HG03175 (cell line): ENCODE measurements at regions not wholly inside any gene's neighbourhood (a gene's known extent, or its start where the extent isn't known, plus 50 kb on each side); places are given as distances from the start of the nearest gene placed in this dataset.

Source experiments
- ATAC-seq: cut with Tn5 transposase; IDR thresholded peaks from one replicate; pipeline ENCODE4 v1.9.1; 2021; ENCODE audit warnings: mild to moderate bottlenecking, moderate library complexity; ENCODE audit not compliant: unreplicated experiment

- ATAC-seq: no peak
Measured at GRCh38 chr5:155290937-155291336, 277.4 kb downstream of the KIF4B start.

- no peak for ATAC-seq
Measured at GRCh38 chr5:155293605-155294178, 280.1 kb downstream of the KIF4B start.

GRCh38 chr5:155295111-155295510, 281.6 kb downstream of the KIF4B start:
- ATAC-seq: no peak

GRCh38 chr5:155299386-155300005, 285.9 kb downstream of the KIF4B start:
- ATAC-seq: no peak

GRCh38 chr5:155303120-155303519, 289.6 kb downstream of the KIF4B start:
- ATAC-seq: no peak

- ATAC-seq: no peak
Measured at GRCh38 chr5:155307229-155307628, 293.7 kb downstream of the KIF4B start.

GRCh38 chr5:155308289-155308688, 294.7 kb downstream of the KIF4B start:
- ATAC-seq: no peak

GRCh38 chr5:155309021-155309746, 295.6 kb downstream of the KIF4B start:
- ATAC-seq: no peak

GRCh38 chr5:155311721-155312120, 298.2 kb downstream of the KIF4B start:
- no peak for ATAC-seq

GRCh38 chr5:155313518-155313917, 300.0 kb downstream of the KIF4B start:
- ATAC-seq: no peak

GRCh38 chr5:155316070-155316714, 302.6 kb downstream of the KIF4B start:
- no peak for ATAC-seq

- ATAC-seq: peak; percentile 85
Measured at GRCh38 chr5:155332618-155333017, 319.1 kb downstream of the KIF4B start.

- no peak for ATAC-seq
Measured at GRCh38 chr5:155342956-155343355, 329.4 kb downstream of the KIF4B start.

GRCh38 chr5:155343468-155343867, 329.9 kb downstream of the KIF4B start:
- ATAC-seq: no peak

GRCh38 chr5:155353231-155353630, 339.7 kb downstream of the KIF4B start:
- no peak for ATAC-seq

- ATAC-seq: no peak
Measured at GRCh38 chr5:155366096-155366495, 352.5 kb downstream of the KIF4B start.

GRCh38 chr5:155367841-155368240, 354.3 kb downstream of the KIF4B start:
- ATAC-seq: no peak

- no peak for ATAC-seq
Measured at GRCh38 chr5:155368490-155368889, 354.9 kb downstream of the KIF4B start.

- no peak for ATAC-seq
Measured at GRCh38 chr5:155380480-155380879, 366.9 kb downstream of the KIF4B start.

- no peak for ATAC-seq
Measured at GRCh38 chr5:155381654-155382053, 368.1 kb downstream of the KIF4B start.

GRCh38 chr5:155389498-155389897, 375.9 kb downstream of the KIF4B start:
- ATAC-seq: no peak

GRCh38 chr5:155394727-155395126, 381.2 kb downstream of the KIF4B start:
- no peak for ATAC-seq
